H1 (cell line): ENCODE measurements at regions not wholly inside any gene's neighbourhood (a gene's known extent, or its start where the extent isn't known, plus 50 kb on each side); places are given as distances from the start of the nearest gene placed in this dataset.

Experiments used
- CTCF ChIA-PET: fragments of 300-600 bp; sonication (Branson Sonifier 250); formaldehyde crosslinking; loops from one replicate; lab custom pipeline; 2021; ENCODE audit not compliant: partially characterized antibody; lab: Charles Lee
- POLR2A ChIA-PET: fragments of 300-600 bp; sonication (Branson Sonifier 250); formaldehyde crosslinking; loops from one replicate; lab custom pipeline; 2021; ENCODE audit warnings: inconsistent platforms; ENCODE audit not compliant: partially characterized antibody; lab: Charles Lee
- DNase-seq, 2 experiments: peaks; one replicate each; pipeline versions ENCODE4 v3.0.0 to v3.0.0-alpha.2; 2010 to 2022; ENCODE audit warnings: low spot score in 2 of 2, low read depth in 1 of 2, mixed read lengths in 1 of 2
- FAIRE-seq: peaks from 2 replicates; lab custom pipeline; 2011; peaks lifted over from hg19 to GRCh38; lab: Jason Lieb, UNC
- H2AFZ ChIP-seq: 2 replicates; pipeline ENCODE4 v1.8.1; 2012; ENCODE audit warnings: low read length, inconsistent platforms
- H2AK5ac ChIP-seq: 2 replicates; pipeline ENCODE4 v1.6.1; 2013; ENCODE audit warnings: low read depth, low read length
- H2BK120ac ChIP-seq: replicated peaks from 2 replicates; pipeline ENCODE3; 2013; ENCODE audit warnings: low read depth, low read length, inconsistent platforms
- H2BK12ac ChIP-seq: 2 replicates; pipeline ENCODE4 v1.6.1; 2013; ENCODE audit warnings: low read depth, low read length
- H2BK15ac ChIP-seq: 2 replicates; pipeline ENCODE4 v1.6.1; 2013; ENCODE audit warnings: low read length
- H2BK20ac ChIP-seq: 2 replicates; pipeline ENCODE4 v1.6.1; 2013; ENCODE audit warnings: low read length
- H2BK5ac ChIP-seq: 2 replicates; pipeline ENCODE4 v1.6.1; 2013; ENCODE audit warnings: low read depth, low read length
- H3K14ac ChIP-seq: 2 replicates; pipeline ENCODE4 v1.6.1; 2013; ENCODE audit warnings: inconsistent platforms; ENCODE audit not compliant: insufficient read length
- H3K18ac ChIP-seq: 2 replicates; pipeline ENCODE4 v1.6.1; 2013; ENCODE audit warnings: low read length; ENCODE audit errors: extremely low read depth
- H3K23ac ChIP-seq: 2 replicates; pipeline ENCODE4 v1.6.1; 2013; ENCODE audit warnings: inconsistent platforms; ENCODE audit not compliant: insufficient read length
- H3K23me2 ChIP-seq: 2 replicates; pipeline ENCODE4 v1.6.1; 2013; ENCODE audit warnings: low read depth, low read length
- H3K27ac ChIP-seq: 2 replicates; pipeline ENCODE4 v1.6.1; 2011; ENCODE audit warnings: low read depth, low read length, inconsistent platforms
- H3K27me3 ChIP-seq, 4 experiments: replicated peaks in 1 of 4; 1 replicate in 1 of 4; 2 replicates in 3 of 4; pipeline versions ENCODE4 v1.6.1 to v1.8.1; 2011 to 2013; ENCODE audit warnings: low read length in 3 of 4, mild to moderate bottlenecking in 3 of 4, inconsistent platforms in 2 of 4, mixed read lengths in 2 of 4, moderate library complexity in 1 of 4; ENCODE audit not compliant: control insufficient read depth in 3 of 4, insufficient read depth in 3 of 4; ENCODE audit errors: extremely low read depth in 1 of 4
- H3K36me3 ChIP-seq, 4 experiments: 2 replicates each; pipeline versions ENCODE4 v1.6.1 to v1.8.1; 2011 to 2013; ENCODE audit warnings: mild to moderate bottlenecking in 4 of 4, low read length in 3 of 4, moderate library complexity in 2 of 4, control low read depth in 1 of 4, inconsistent platforms in 1 of 4; ENCODE audit not compliant: insufficient read depth in 4 of 4, control insufficient read depth in 2 of 4
- H3K4ac ChIP-seq: replicated peaks from 2 replicates; pipeline ENCODE3; 2013; ENCODE audit warnings: low read length, low read depth, mixed read lengths, inconsistent platforms; ENCODE audit not compliant: insufficient read length
- H3K4me1 ChIP-seq, 4 experiments: replicated peaks in 1 of 4; 1 replicate in 1 of 4; 2 replicates in 3 of 4; pipeline versions ENCODE4 v1.6.1 to v1.8.1; 2011 to 2013; ENCODE audit warnings: low read length in 3 of 4, inconsistent platforms in 2 of 4, mixed read lengths in 1 of 4; ENCODE audit not compliant: insufficient read depth in 4 of 4, control insufficient read depth in 3 of 4
- H3K4me2 ChIP-seq, 2 experiments: 2 replicates each; pipeline versions ENCODE4 v1.6.1 to v1.8.1; 2011 to 2013; ENCODE audit warnings: low read depth in 2 of 2, low read length in 2 of 2, control low read depth in 1 of 2, inconsistent platforms in 1 of 2, mild to moderate bottlenecking in 1 of 2; ENCODE audit not compliant: insufficient read depth in 1 of 2
- H3K4me3 ChIP-seq, 4 experiments: fragments of 200-600, 300-600 bp in 1 of 4; sonication (generic), shearing (Covaris generic), sonication (Bioruptor Twin) in 1 of 4; 2 replicates each; pipeline versions ENCODE4 v1.5.1 to v1.8.1; 2011 to 2016; ENCODE audit warnings: low read length in 4 of 4, low read depth in 3 of 4, control low read depth in 2 of 4, inconsistent platforms in 2 of 4, mild to moderate bottlenecking in 2 of 4, mixed read lengths in 1 of 4, moderate library complexity in 1 of 4; ENCODE audit not compliant: insufficient read depth in 2 of 4; ENCODE audit errors: extremely low read depth in 1 of 4
- H3K56ac ChIP-seq: replicated peaks from 2 replicates; pipeline ENCODE3; 2013; ENCODE audit warnings: low read depth, mild to moderate bottlenecking, mixed read lengths, low read length, inconsistent platforms; ENCODE audit not compliant: insufficient read length
- H3K79me1 ChIP-seq: 2 replicates; pipeline ENCODE4 v1.6.1; 2013; ENCODE audit warnings: low read depth, low read length, control low read depth
- H3K79me2 ChIP-seq, 2 experiments: 2 replicates each; pipeline versions ENCODE4 v1.6.1 to v1.8.1; 2012 to 2013; ENCODE audit warnings: low read length in 2 of 2, mild to moderate bottlenecking in 2 of 2, inconsistent platforms in 1 of 2; ENCODE audit not compliant: insufficient read depth in 2 of 2, control insufficient read depth in 1 of 2
- H3K9ac ChIP-seq, 4 experiments: replicated peaks in 1 of 4; 1 replicate in 1 of 4; 2 replicates in 3 of 4; pipeline versions ENCODE4 v1.6.1 to v1.8.1; 2011 to 2013; ENCODE audit warnings: low read depth in 3 of 4, low read length in 3 of 4, control low read depth in 2 of 4, mild to moderate bottlenecking in 2 of 4, moderate library complexity in 2 of 4, inconsistent platforms in 1 of 4; ENCODE audit errors: extremely low read depth in 1 of 4
- H3K9me3 ChIP-seq, 2 experiments: 2 replicates each; pipeline versions ENCODE4 v1.6.1 to v1.8.1; 2012 to 2013; ENCODE audit warnings: mild to moderate bottlenecking in 2 of 2, moderate library complexity in 2 of 2, control low read depth in 1 of 2, inconsistent platforms in 1 of 2, low read depth in 1 of 2, low read length in 1 of 2, mixed read lengths in 1 of 2; ENCODE audit not compliant: insufficient read depth in 2 of 2
- H4K20me1 ChIP-seq, 2 experiments: replicated peaks in 1 of 2; 2 replicates each; pipeline versions ENCODE3 to v1.8.1; 2011 to 2013; ENCODE audit warnings: inconsistent platforms in 2 of 2, low read length in 2 of 2, mild to moderate bottlenecking in 1 of 2; ENCODE audit not compliant: insufficient read depth in 2 of 2, control insufficient read depth in 1 of 2
- H4K5ac ChIP-seq: 2 replicates; pipeline ENCODE4 v1.6.1; 2013; ENCODE audit warnings: low read length, low read depth, mixed read lengths, inconsistent platforms; ENCODE audit not compliant: insufficient read length
- H4K8ac ChIP-seq: 2 replicates; pipeline ENCODE4 v1.8.0; 2013; ENCODE audit warnings: mild to moderate bottlenecking, moderate library complexity, low read length, inconsistent platforms; ENCODE audit not compliant: insufficient read depth; ENCODE audit errors: extremely low read depth
- H4K91ac ChIP-seq: replicated peaks from 2 replicates; pipeline ENCODE3; 2013; ENCODE audit warnings: low read length, mixed read lengths, inconsistent platforms; ENCODE audit not compliant: insufficient read length
- SUZ12 ChIP-seq: fragments of 200-600 bp; sonication (generic); IDR thresholded peaks from 2 replicates; pipeline ENCODE4 v1.6.1; 2012; ENCODE audit warnings: mild to moderate bottlenecking, inconsistent platforms, low read length, moderate library complexity, mixed read lengths
- WGBS, 2 experiments: shearing (Covaris generic) in 1 of 2; methylation state at CpG; one replicate each; pipeline versions ENCODE4 v1.1.6 to v1.1.7; 2013 to 2015; ENCODE audit warnings: low lambda C conversion rate in 2 of 2, mixed read lengths in 2 of 2, inconsistent platforms in 1 of 2, low coverage in 1 of 2, missing lambda C conversion rate in 1 of 2; ENCODE audit not compliant: insufficient replicate concordance in 2 of 2, insufficient coverage in 1 of 2, insufficient read length in 1 of 2; ENCODE audit errors: extremely low coverage in 1 of 2, missing lambda C conversion rate in 1 of 2; 5-methylcytosine and 5-hydroxymethylcytosine counted together

DNA sequence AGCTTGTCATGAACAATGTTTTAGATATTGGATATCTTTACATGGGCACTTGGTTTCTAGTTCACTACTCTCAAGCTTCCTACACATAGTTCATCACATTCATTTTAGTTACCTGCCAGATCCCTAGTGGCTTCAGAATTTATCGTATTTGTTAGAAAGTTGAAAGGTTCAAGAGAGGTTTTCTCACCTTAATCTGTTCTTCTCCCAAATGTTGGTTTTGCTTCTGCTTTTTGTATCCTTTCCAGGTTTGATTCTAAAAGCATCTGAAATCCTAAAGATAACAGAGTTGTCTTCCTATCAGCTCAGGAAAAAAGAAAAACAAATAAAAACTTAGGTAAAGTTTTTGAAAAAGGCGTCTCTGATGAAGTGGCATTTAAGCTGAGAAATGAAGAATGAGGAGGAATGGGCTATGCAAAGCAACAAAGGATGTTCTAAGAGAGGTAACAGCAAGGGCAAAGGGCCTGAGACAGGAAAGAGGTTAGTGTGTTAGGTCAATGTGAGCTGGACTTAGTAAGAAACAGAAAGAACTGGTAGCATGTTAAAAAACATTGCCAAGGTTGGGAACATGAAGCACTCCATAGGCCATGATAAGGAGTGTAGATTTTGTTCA, 104.7 kb upstream of the CMC1 start:
- WGBS, 2 experiments: 85% methylated on average over 2 of the region's 2 CpGs; no CpG with 5 or more reads in 1 of the 2 experiments
- TF ChIP-seq SUZ12: no peak

More for the DNA sequence above, 104.7 kb upstream of the CMC1 start:
- Histone ChIP-seq H4K20me1 (no peaks in the 10 kb centered on the region), H2AFZ (no peak overlapping the region), H3K4me2 (no peak overlapping the region), H3K9me3 (no peaks in the 10 kb centered on the region), H3K23me2 (no peaks in the 10 kb centered on the region), H2BK120ac (no peak overlapping the region), H3K14ac (no peak overlapping the region), H4K5ac (no peak overlapping the region), H3K18ac (no peak overlapping the region), H2BK15ac (no peak overlapping the region), H3K4me3 (no peak overlapping the region), H3K27ac (no peak overlapping the region), H3K4me1 (no peaks in the 10 kb centered on the region), H4K91ac (no peak overlapping the region), H3K36me3 (no peaks in the 10 kb centered on the region), H3K79me1 (no peaks in the 10 kb centered on the region), H2BK5ac (no peak overlapping the region), H3K56ac (no peak overlapping the region), H2BK12ac (no peak overlapping the region), H2AK5ac (no peak overlapping the region), H3K27me3 (no peaks in the 10 kb centered on the region; a peak in 1 of 7 replicates), H3K4ac (no peak overlapping the region), H3K23ac (no peak overlapping the region), H3K79me2 (no peaks in the 10 kb centered on the region), H2BK20ac (no peak overlapping the region), H4K8ac (no peak overlapping the region), H3K9ac (no peak overlapping the region)
- DNase-seq: no peak
- ChIA-PET CTCF (interaction anchor here (1.1 to 1.4 kb wide), 3 partner anchors 12 to 203 kb away, joined by 3 read pairs; no protein-coding TSS in a partner anchor), POLR2A (no interaction called here)
- no peak for FAIRE-seq
